ENCODE measurements at regions not wholly inside any gene's neighbourhood (a gene's known extent, or its start where the extent isn't known, plus 50 kb on each side); places are given as distances from the start of the nearest gene placed in this dataset.

DNA sequence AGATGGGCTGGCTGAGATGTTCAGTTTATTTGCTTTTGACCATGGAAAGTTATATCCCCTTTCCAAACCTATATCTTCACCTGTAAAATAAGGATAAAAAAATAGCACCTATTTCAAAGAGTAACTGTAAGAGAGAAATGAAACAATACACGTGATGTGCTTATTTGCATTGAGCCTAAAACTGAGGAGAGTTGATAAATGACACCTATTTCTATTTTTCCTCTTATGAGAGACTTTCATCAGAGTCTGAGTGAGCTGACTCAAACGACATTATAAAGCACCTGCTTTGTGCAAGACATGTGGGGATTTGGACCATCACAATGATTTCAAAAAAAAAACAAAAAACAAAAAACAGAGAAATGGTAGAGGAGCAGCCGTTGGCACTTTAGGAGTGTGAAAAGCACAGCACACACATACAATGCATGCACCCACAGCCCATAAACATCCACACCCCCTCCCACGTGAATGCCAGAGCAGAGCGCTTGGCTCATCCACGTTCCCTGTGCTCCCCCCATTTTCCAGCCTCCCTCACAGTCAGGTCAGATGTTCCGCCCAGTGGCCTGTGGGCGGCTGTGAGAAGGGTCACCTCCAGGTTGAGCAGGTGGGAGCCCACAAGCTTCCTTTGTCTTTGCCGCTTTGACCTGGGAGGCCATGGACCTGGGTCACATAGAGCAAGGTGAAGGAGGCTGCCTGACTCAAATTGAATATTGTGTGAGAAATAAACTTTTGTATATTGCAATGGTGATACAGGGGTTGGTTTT, 253.2 kb upstream of the ZNF32 start:
- no peak for DNase-seq (ENCODE audit: low read depth in 1 of 2, low spot score in 1 of 2)
- ChIA-PET POLR2A (no interaction called here), CTCF (interaction anchor here (1.3 kb wide), 1 partner anchor 10 kb away, joined by 3 read pairs; no protein-coding TSS in a partner anchor)
- TF ChIP-seq MYC (IDR thresholded peaks at IDR 0.05; ENCODE audit: borderline replicate concordance, low read length), result no peak
- no peak for TF ChIP-seq POLR2AphosphoS2 (conservative IDR thresholded peaks at IDR 0.05; ENCODE audit: low read length)
- TF ChIP-seq MAFK (IDR thresholded peaks at IDR 0.05; ENCODE audit: partially characterized antibody), result no peak
- no peak for TF ChIP-seq EHMT2 (IDR thresholded peaks at IDR 0.05; ENCODE audit: low read depth)
- TF ChIP-seq ESRRA (IDR thresholded peaks at IDR 0.05; ENCODE audit: borderline replicate concordance, low read length), result no peak
- TF ChIP-seq HMGXB4 (CRISPR knock-in tag; IDR thresholded peaks at IDR 0.05; ENCODE audit: borderline replicate concordance), result no peak
- no peak for TF ChIP-seq SMC3 (IDR thresholded peaks at IDR 0.05)
- TF ChIP-seq E2F6 (IDR thresholded peaks at IDR 0.05; ENCODE audit: borderline replicate concordance, low read depth), result no peak
- TF ChIP-seq FOXS1 (CRISPR knock-in tag; IDR thresholded peaks at IDR 0.05), result no peak
- no peak for TF ChIP-seq EHF (CRISPR knock-in tag; IDR thresholded peaks at IDR 0.05)
- no peak for TF ChIP-seq HOXB13 (CRISPR knock-in tag; IDR thresholded peaks at IDR 0.05; ENCODE audit: low read depth)
- no peak for TF ChIP-seq TFCP2L1 (CRISPR knock-in tag; IDR thresholded peaks at IDR 0.05)
- WGBS (ENCODE audit: missing lambda C conversion rate), result 23% methylated on average over 9 of the region's 9 CpGs
- ATAC-seq, result no peak
- H3K4me3 ChIP-seq, result no peak overlapping the region
- H3K27ac ChIP-seq, result no peak overlapping the region
- no peak overlapping the region for H3K4me2 ChIP-seq
- no peaks in the 10 kb centered on the region for H3K4me1 ChIP-seq
- no peak for FAIRE-seq
- no peaks in the 10 kb centered on the region for H3K9me3 ChIP-seq

DNA sequence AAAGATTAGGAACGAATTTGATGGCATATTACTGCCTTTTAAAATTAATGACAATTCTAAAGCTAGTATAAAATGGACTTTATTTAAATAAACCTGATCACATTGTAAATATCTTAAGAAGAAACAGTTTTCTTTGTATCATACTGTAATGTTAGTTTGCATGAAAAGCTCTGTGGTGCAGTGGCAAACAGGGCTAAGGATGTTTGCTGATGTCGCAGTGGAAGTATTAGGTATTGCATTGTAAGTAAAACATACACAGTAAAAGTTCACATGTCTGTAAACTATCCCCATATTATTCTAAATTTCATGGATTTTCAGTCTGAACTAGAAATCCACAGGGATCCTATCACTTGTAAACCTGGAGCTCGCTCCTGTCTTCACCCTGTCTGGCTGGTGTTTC, 252.6 kb upstream of the ZNF32 start:
- ATAC-seq (peak in 1 of 2 experiments; percentile 56; a peak in 3 of 6 replicates), FAIRE-seq (no peak), DNase-seq (ENCODE audit: low read depth in 1 of 2, low spot score in 1 of 2) (peak in 1 of 2 experiments; percentile 10)
- H3K9me3 ChIP-seq, result no peaks in the 10 kb centered on the region
- POLR2A ChIA-PET, result no interaction called here
- H3K4me1 ChIP-seq, result no peaks in the 10 kb centered on the region
- no peak for TF ChIP-seq FOXS1 (CRISPR knock-in tag; IDR thresholded peaks at IDR 0.05)
- no peak for TF ChIP-seq EHF (CRISPR knock-in tag; IDR thresholded peaks at IDR 0.05)
- TF ChIP-seq PHF8 (IDR thresholded peaks at IDR 0.05; ENCODE audit: borderline replicate concordance, low read depth), result no peak
- TF ChIP-seq HOXA7 (CRISPR knock-in tag; IDR thresholded peaks at IDR 0.05), result no peak
- TF ChIP-seq, protein P1, sequence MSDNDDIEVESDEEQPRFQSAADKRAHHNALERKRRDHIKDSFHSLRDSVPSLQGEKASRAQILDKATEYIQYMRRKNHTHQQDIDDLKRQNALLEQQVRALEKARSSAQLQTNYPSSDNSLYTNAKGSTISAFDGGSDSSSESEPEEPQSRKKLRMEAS (IDR thresholded peaks at IDR 0.05), result no peak
- no peak for TF ChIP-seq HOXB5 (CRISPR knock-in tag; IDR thresholded peaks at IDR 0.05)
- no peak for TF ChIP-seq RCOR1 (IDR thresholded peaks at IDR 0.05; ENCODE audit: low read depth, low read length)
- no peak for TF ChIP-seq MAZ (IDR thresholded peaks at IDR 0.05; ENCODE audit: borderline replicate concordance, low read depth, low read length)
- TF ChIP-seq RNF2 (IDR thresholded peaks at IDR 0.05; ENCODE audit: borderline replicate concordance, low read depth), result no peak
- no peak for TF ChIP-seq CEBPB (IDR thresholded peaks at IDR 0.05)
- no peak for TF ChIP-seq SMC3 (IDR thresholded peaks at IDR 0.05)
- no peak for TF ChIP-seq BHLHE40 (IDR thresholded peaks at IDR 0.05; ENCODE audit: low read depth, low read length)
- TF ChIP-seq ZFP36 (IDR thresholded peaks at IDR 0.05; ENCODE audit: borderline replicate concordance, partially characterized antibody), result no peak
- TF ChIP-seq HDAC2 (IDR thresholded peaks at IDR 0.05), result no peak
- no peak for TF ChIP-seq KDM5A (IDR thresholded peaks at IDR 0.05)
- TF ChIP-seq JUN (IDR thresholded peaks at IDR 0.05), result no peak
- no peak for TF ChIP-seq ZC3H11A (IDR thresholded peaks at IDR 0.05)
- no peak for TF ChIP-seq GATA3 (IDR thresholded peaks at IDR 0.05; ENCODE audit: borderline replicate concordance)
- no peak for TF ChIP-seq CBX8 (IDR thresholded peaks at IDR 0.05)
- no peak for TF ChIP-seq CHD2 (IDR thresholded peaks at IDR 0.05; ENCODE audit: low read length, partially characterized antibody)
- H3K27ac ChIP-seq, result no peak overlapping the region
- CTCF ChIA-PET, result interaction anchor here (1.3 kb wide), 1 partner anchor 9 kb away, joined by 3 read pairs; no protein-coding TSS in a partner anchor
- no peak overlapping the region for H3K4me2 ChIP-seq
- 4% methylated on average over 3 of the region's 3 CpGs for WGBS (ENCODE audit: missing lambda C conversion rate)
- H3K4me3 ChIP-seq, result no peak overlapping the region
